B cell (primary cell): ENCODE measurements at regions not wholly inside any gene's neighbourhood (a gene's known extent, or its start where the extent isn't known, plus 50 kb on each side); places are given as distances from the start of the nearest gene placed in this dataset.

Experiments
- ATAC-seq: fragments of 200-7000 bp; cut with Tn5 transposase; one replicate; pipeline ENCODE4 v1.10.0; 2021; ENCODE audit warnings: low read depth, mild to moderate bottlenecking, moderate number of reproducible peaks, moderate library complexity
- CTCF ChIA-PET: fragments of 350-600 bp; sonication (Branson Sonifier 250); formaldehyde crosslinking; loops from one replicate; lab custom pipeline; 2021; ENCODE audit warnings: antibody characterized with exemption, inconsistent platforms; lab: Charles Lee
- POLR2A ChIA-PET: fragments of 350-600 bp; sonication (Branson Sonifier 250); formaldehyde crosslinking; loops from one replicate; lab custom pipeline; 2021; ENCODE audit warnings: antibody characterized with exemption; lab: Charles Lee
- DNase-seq: peaks from one replicate; pipeline ENCODE4 v3.0.0; 2013
- H2AFZ ChIP-seq: 2 replicates; pipeline ENCODE4 v1.6.1; 2012; ENCODE audit warnings: mild to moderate bottlenecking, low read depth, low read length; ENCODE audit not compliant: insufficient read depth, poor library complexity, severe bottlenecking
- H3K27ac ChIP-seq, 2 donors: 1 replicate in 1 of 2; 2 replicates in 1 of 2; pipeline ENCODE4 v1.5.1; 2012 to 2013; ENCODE audit warnings: low read length in 2 of 2, mild to moderate bottlenecking in 2 of 2, moderate library complexity in 1 of 2
- H3K27me3 ChIP-seq, 4 experiments: fragments of 200-600 bp in 1 of 4; sonication (generic) in 1 of 4; replicated peaks in 1 of 4; 1 replicate in 2 of 4; 2 replicates in 2 of 4; pipeline versions ENCODE4 v1.6.1 to v1.7.0; 2013 to 2016; ENCODE audit warnings: low read length in 3 of 4, mild to moderate bottlenecking in 2 of 4, mixed read lengths in 1 of 4, moderate library complexity in 1 of 4; ENCODE audit not compliant: insufficient read depth in 4 of 4, control insufficient read depth in 3 of 4; ENCODE audit errors: control extremely low read depth in 1 of 4
- H3K36me3 ChIP-seq, 2 experiments: replicated peaks in 1 of 2; 1 replicate in 1 of 2; 2 replicates in 1 of 2; pipeline versions ENCODE4 v1.6.1 to v1.7.1; 2013; ENCODE audit warnings: low read length in 1 of 2; ENCODE audit not compliant: insufficient read depth in 2 of 2, control insufficient read depth in 1 of 2; ENCODE audit errors: control extremely low read depth in 1 of 2, extremely low read depth in 1 of 2
- H3K4me1 ChIP-seq, 2 donors: fragments of 200-600 bp in 1 of 2; sonication (generic) in 1 of 2; 1 replicate in 1 of 2; 2 replicates in 1 of 2; pipeline versions ENCODE4 v1.5.1 to v1.6.1; 2013 to 2017; ENCODE audit warnings: low read length in 2 of 2; ENCODE audit not compliant: control insufficient read depth in 2 of 2, insufficient read depth in 2 of 2
- H3K4me2 ChIP-seq: replicated peaks from 2 replicates; pipeline ENCODE3; 2012; ENCODE audit warnings: mild to moderate bottlenecking, low read depth, low read length; ENCODE audit not compliant: poor library complexity, severe bottlenecking
- H3K4me3 ChIP-seq, 5 experiments: fragments of 200-600 bp in 1 of 5; sonication (generic) in 1 of 5; 1 replicate in 3 of 5; 2 replicates in 2 of 5; pipeline versions ENCODE4 v1.5.1 to v1.7.0; 2011 to 2016; ENCODE audit warnings: low read length in 4 of 5, mild to moderate bottlenecking in 4 of 5, low read depth in 2 of 5, control low read depth in 1 of 5, moderate library complexity in 1 of 5; ENCODE audit not compliant: insufficient read depth in 1 of 5; ENCODE audit errors: control extremely low read depth in 1 of 5, extremely low read depth in 1 of 5
- H3K79me2 ChIP-seq: fragments of 200-600 bp; sonication (generic); one replicate; pipeline ENCODE4 v1.6.0; 2016; ENCODE audit warnings: low read length; ENCODE audit not compliant: control insufficient read depth, insufficient read depth
- H3K9ac ChIP-seq: fragments of 200-600 bp; sonication (generic); 2 replicates; pipeline ENCODE4 v1.6.1; 2017; ENCODE audit warnings: mild to moderate bottlenecking, low read length, moderate library complexity
- H3K9me3 ChIP-seq, 3 donors: one replicate each; pipeline versions ENCODE4 v1.6.1 to v1.7.1; 2013; ENCODE audit warnings: low read length in 2 of 3; ENCODE audit not compliant: control insufficient read depth in 2 of 3, insufficient read depth in 1 of 3; ENCODE audit errors: control extremely low read depth in 1 of 3
- H4K20me1 ChIP-seq: 2 replicates; pipeline ENCODE4 v1.6.0; 2012; ENCODE audit warnings: mild to moderate bottlenecking, low read length; ENCODE audit not compliant: insufficient read depth, control insufficient read depth, poor library complexity, severe bottlenecking
- H3K27ac Mint-ChIP-seq: one replicate; pipeline ENCODE4 v1.8.0; 2021; ENCODE audit warnings: mixed read lengths
- H3K27me3 Mint-ChIP-seq: one replicate; pipeline ENCODE4 v1.8.0; 2021; ENCODE audit warnings: mixed read lengths
- H3K4me1 Mint-ChIP-seq: one replicate; pipeline ENCODE4 v1.8.0; 2021; ENCODE audit warnings: mixed read lengths
- H3K4me3 Mint-ChIP-seq: one replicate; pipeline ENCODE4 v1.8.0; 2021; ENCODE audit warnings: mixed read lengths
- H3K9me3 Mint-ChIP-seq: one replicate; pipeline ENCODE4 v1.8.0; 2022; ENCODE audit warnings: mixed read lengths; ENCODE audit not compliant: insufficient read depth
- CTCF ChIP-seq: fragments of 200-600 bp; IDR thresholded peaks from one replicate; pipeline ENCODE4 v1.8.0; 2022; ENCODE audit warnings: antibody characterized with exemption, mild to moderate bottlenecking
- EZH2 ChIP-seq: IDR thresholded peaks from 2 replicates; pipeline ENCODE4 v1.6.1; 2012; ENCODE audit warnings: borderline replicate concordance, low read depth, mild to moderate bottlenecking, moderate library complexity, low read length; ENCODE audit not compliant: insufficient read depth, poor library complexity, severe bottlenecking
- WGBS: methylation state at CpG from one replicate; pipeline ENCODE4 v1.1.5; 2013; ENCODE audit warnings: missing lambda C conversion rate; ENCODE audit not compliant: insufficient coverage; 5-methylcytosine and 5-hydroxymethylcytosine counted together
- intact Hi-C: fragments of 100-400 bp; cut with micrococcal nuclease; formaldehyde crosslinking; loops from one replicate; pipeline ENCODE4 v1.10.0; 2022

- Histone ChIP-seq H3K4me2 (no peak overlapping the region), H2AFZ (no peak overlapping the region), H3K4me3 (no peak overlapping the region), H3K79me2 (no peaks in the 10 kb centered on the region), H4K20me1 (no peaks in the 10 kb centered on the region), H3K27me3 (no peaks in the 10 kb centered on the region), H3K9ac (no peak overlapping the region), H3K27ac (no peak overlapping the region), H3K9me3 (no peaks in the 10 kb centered on the region), H3K36me3 (no peaks in the 10 kb centered on the region), H3K4me1 (no peaks in the 10 kb centered on the region)
- TF ChIP-seq EZH2 (no peak), CTCF (no peak)
- no peaks in the 10 kb centered on the region for H3K27me3 Mint-ChIP-seq
- no peak for ATAC-seq
- no peaks in the 10 kb centered on the region for H3K9me3 Mint-ChIP-seq
- no CpG with 5 or more reads among the region's 1 CpG for WGBS
- H3K27ac Mint-ChIP-seq: no peak overlapping the region
- no peak for DNase-seq
- ChIA-PET POLR2A (no interaction called here), CTCF (no interaction called here)
- intact Hi-C loops: no loop called here
- H3K4me3 Mint-ChIP-seq: no peak overlapping the region
- H3K4me1 Mint-ChIP-seq: no peaks in the 10 kb centered on the region
Observed at GRCh38 chr1:98399218-98399617, 262.3 kb upstream of the SNX7 start.

- Histone ChIP-seq H3K36me3 (no peaks in the 10 kb centered on the region), H3K9ac (no peak overlapping the region), H3K4me1 (no peaks in the 10 kb centered on the region), H4K20me1 (no peaks in the 10 kb centered on the region), H3K4me2 (no peak overlapping the region), H3K79me2 (no peaks in the 10 kb centered on the region), H3K4me3 (no peak overlapping the region), H3K27me3 (no peaks in the 10 kb centered on the region), H2AFZ (no peak overlapping the region), H3K9me3 (no peaks in the 10 kb centered on the region), H3K27ac (no peak overlapping the region)
- no CpG with 5 or more reads among the region's 2 CpGs for WGBS
- no peak for ATAC-seq
- DNase-seq: no peak
- no peak overlapping the region for H3K4me3 Mint-ChIP-seq
- no peak overlapping the region for H3K27ac Mint-ChIP-seq
- CTCF ChIA-PET: interaction anchor here (0.6 kb wide), 1 partner anchor 1362 kb away, joined by 3 read pairs; no protein-coding TSS in a partner anchor
- no peaks in the 10 kb centered on the region for H3K9me3 Mint-ChIP-seq
- POLR2A ChIA-PET: no interaction called here
- intact Hi-C loops: no loop called here
- no peaks in the 10 kb centered on the region for H3K27me3 Mint-ChIP-seq
- TF ChIP-seq CTCF: no peak
- no peak for TF ChIP-seq EZH2
- no peaks in the 10 kb centered on the region for H3K4me1 Mint-ChIP-seq
Observed at GRCh38 chr1:98398649-98399048, 262.9 kb upstream of the SNX7 start.
